ENCODE measurements at regions not wholly inside any gene's neighbourhood (a gene's known extent, or its start where the extent isn't known, plus 50 kb on each side); places are given as distances from the start of the nearest gene placed in this dataset.

DNA sequence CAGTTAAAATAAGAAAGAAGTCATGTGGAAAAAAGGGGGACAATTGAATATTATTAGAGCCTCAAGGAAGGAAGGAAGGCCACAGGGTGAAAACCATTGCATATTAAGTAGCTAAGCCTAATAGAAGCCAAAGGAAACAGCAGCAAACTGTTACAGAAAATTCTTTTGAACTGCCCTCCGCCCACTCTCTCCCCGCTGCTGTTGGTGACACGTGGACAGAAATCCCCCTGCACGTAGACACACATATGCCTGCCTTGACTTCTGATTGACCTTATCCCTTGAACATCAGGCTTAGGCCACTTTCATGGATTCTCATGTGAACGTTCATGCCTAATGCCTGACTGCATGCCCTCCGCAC lies 229.1 kb downstream of the KCNRG start:
- Histone ChIP-seq H3K9ac (ENCODE audit: low read length) (no peak overlapping the region), H3F3A (ENCODE audit: insufficient read depth) (no peaks in the 10 kb centered on the region), H3K9me3 (ENCODE audit: insufficient read depth, low read length) (no peaks in the 10 kb centered on the region), H2AFZ (ENCODE audit: low read depth, low read length, severe bottlenecking) (no peak overlapping the region), H3K4me3 (ENCODE audit: insufficient read depth, low read length, poor library complexity, severe bottlenecking) (no peak overlapping the region), H3K27me3 (ENCODE audit: low read length) (no peaks in the 10 kb centered on the region), H3K4me2 (ENCODE audit: low read depth, low read length, poor library complexity, severe bottlenecking) (no peak overlapping the region), H3K79me2 (ENCODE audit: insufficient read depth, low read length) (no peaks in the 10 kb centered on the region), H3K27ac (ENCODE audit: low read depth, low read length) (no peak overlapping the region), H3K9me2 (replicated peaks; ENCODE audit: insufficient read depth, low read length) (no peaks in the 10 kb centered on the region), H4K20me1 (ENCODE audit: low read depth, low read length) (no peaks in the 10 kb centered on the region), H3K36me3 (ENCODE audit: low read length) (no peaks in the 10 kb centered on the region)
- no peak for TF ChIP-seq EZH2phosphoT487 (conservative IDR thresholded peaks at IDR 0.05; ENCODE audit: low read length)
- TF ChIP-seq, protein P1, sequence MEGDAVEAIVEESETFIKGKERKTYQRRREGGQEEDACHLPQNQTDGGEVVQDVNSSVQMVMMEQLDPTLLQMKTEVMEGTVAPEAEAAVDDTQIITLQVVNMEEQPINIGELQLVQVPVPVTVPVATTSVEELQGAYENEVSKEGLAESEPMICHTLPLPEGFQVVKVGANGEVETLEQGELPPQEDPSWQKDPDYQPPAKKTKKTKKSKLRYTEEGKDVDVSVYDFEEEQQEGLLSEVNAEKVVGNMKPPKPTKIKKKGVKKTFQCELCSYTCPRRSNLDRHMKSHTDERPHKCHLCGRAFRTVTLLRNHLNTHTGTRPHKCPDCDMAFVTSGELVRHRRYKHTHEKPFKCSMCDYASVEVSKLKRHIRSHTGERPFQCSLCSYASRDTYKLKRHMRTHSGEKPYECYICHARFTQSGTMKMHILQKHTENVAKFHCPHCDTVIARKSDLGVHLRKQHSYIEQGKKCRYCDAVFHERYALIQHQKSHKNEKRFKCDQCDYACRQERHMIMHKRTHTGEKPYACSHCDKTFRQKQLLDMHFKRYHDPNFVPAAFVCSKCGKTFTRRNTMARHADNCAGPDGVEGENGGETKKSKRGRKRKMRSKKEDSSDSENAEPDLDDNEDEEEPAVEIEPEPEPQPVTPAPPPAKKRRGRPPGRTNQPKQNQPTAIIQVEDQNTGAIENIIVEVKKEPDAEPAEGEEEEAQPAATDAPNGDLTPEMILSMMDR (IDR thresholded peaks at IDR 0.05; ENCODE audit: insufficient read depth, low read length, poor library complexity, severe bottlenecking) = no peak

DNA sequence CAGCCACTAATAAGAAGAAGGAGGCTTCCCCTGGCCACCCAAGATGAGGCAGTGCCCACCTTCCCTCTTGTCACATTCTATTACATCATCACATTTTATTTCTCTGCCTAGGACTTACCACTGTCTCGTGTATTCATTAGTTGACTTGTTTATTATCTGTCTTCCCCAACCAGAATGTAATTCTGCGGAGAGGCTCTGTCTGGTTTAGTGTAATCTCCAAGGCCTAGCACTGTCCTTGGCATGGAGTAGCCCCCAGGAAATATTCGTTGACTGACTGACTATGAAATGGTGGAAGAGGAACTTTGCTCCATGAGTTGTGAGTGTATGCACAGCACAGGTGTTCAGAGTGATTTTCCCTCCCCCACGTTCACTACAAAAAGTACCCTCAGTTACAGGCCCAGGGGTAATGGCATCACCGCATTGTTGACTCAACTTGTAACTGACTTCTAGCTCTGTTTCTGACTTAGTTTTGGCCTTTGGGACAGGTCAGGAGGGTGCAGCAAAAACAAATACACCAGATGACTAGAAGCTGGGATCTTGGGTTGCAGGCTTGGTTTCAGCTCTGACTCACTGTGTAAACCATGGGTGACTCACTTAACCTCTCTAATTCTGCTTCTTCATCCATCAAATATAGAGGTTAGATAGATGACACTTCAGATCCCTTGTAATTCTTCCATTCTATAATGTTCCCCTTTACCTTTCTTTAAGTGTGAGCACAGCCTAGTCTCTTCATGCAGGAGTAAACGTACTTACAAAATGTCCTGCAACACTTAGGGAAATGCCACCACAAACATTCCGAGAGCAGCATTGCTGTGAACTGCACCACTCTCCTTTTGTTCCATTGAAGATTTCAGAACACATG lies 229.7 kb downstream of the KCNRG start:
- TF ChIP-seq EZH2phosphoT487 (conservative IDR thresholded peaks at IDR 0.05; ENCODE audit: low read length) = no peak
- H3K4me3 ChIP-seq (ENCODE audit: insufficient read depth, low read length, poor library complexity, severe bottlenecking) = no peak overlapping the region
- H3K27me3 ChIP-seq (ENCODE audit: low read length) = no peaks in the 10 kb centered on the region
- H3K9ac ChIP-seq (ENCODE audit: low read length) = no peak overlapping the region
- H3K4me2 ChIP-seq (ENCODE audit: low read depth, low read length, poor library complexity, severe bottlenecking) = no peak overlapping the region
- H2AFZ ChIP-seq (ENCODE audit: low read depth, low read length, severe bottlenecking) = no peak overlapping the region
- H3K79me2 ChIP-seq (ENCODE audit: insufficient read depth, low read length) = no peaks in the 10 kb centered on the region
- H3K27ac ChIP-seq (ENCODE audit: low read depth, low read length) = no peak overlapping the region
- no peaks in the 10 kb centered on the region for H3K9me3 ChIP-seq (ENCODE audit: insufficient read depth, low read length)
- H3K9me2 ChIP-seq (replicated peaks; ENCODE audit: insufficient read depth, low read length) = no peaks in the 10 kb centered on the region
- H3F3A ChIP-seq (ENCODE audit: insufficient read depth) = no peaks in the 10 kb centered on the region
- H4K20me1 ChIP-seq (ENCODE audit: low read depth, low read length) = no peaks in the 10 kb centered on the region
- H3K36me3 ChIP-seq (ENCODE audit: low read length) = no peaks in the 10 kb centered on the region

DNA sequence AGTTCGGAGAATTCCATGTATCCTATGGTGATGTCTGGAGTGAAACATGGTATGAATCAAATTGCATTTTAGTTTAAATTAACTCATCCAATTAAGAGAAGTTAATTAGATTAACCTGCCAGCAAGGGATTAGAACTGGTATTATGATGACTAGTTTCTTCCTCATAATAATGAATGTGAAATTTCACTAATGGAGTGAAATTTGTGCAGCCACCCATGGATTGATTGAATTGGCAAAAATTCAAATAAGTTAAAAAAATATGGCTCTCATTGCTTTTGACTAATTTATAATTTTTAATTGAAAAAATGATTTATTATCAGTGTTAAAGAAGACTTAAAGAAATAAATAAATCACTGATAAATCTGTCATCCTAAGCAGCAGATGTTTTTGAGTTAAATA lies 232.0 kb downstream of the KCNRG start:
- Histone ChIP-seq H3K27me3 (ENCODE audit: low read length) (no peaks in the 10 kb centered on the region), H3F3A (ENCODE audit: insufficient read depth) (no peaks in the 10 kb centered on the region), H4K20me1 (ENCODE audit: low read depth, low read length) (no peaks in the 10 kb centered on the region), H3K9me3 (ENCODE audit: insufficient read depth, low read length) (no peaks in the 10 kb centered on the region), H3K79me2 (ENCODE audit: insufficient read depth, low read length) (no peaks in the 10 kb centered on the region), H2AFZ (ENCODE audit: low read depth, low read length, severe bottlenecking) (no peak overlapping the region), H3K4me3 (ENCODE audit: insufficient read depth, low read length, poor library complexity, severe bottlenecking) (no peak overlapping the region), H3K9ac (ENCODE audit: low read length) (no peak overlapping the region), H3K27ac (ENCODE audit: low read depth, low read length) (no peak overlapping the region), H3K9me2 (replicated peaks; ENCODE audit: insufficient read depth, low read length) (no peaks in the 10 kb centered on the region), H3K36me3 (ENCODE audit: low read length) (no peaks in the 10 kb centered on the region), H3K4me2 (ENCODE audit: low read depth, low read length, poor library complexity, severe bottlenecking) (no peak overlapping the region)
- no peak for TF ChIP-seq EZH2phosphoT487 (conservative IDR thresholded peaks at IDR 0.05; ENCODE audit: low read length)
- TF ChIP-seq, protein P1 (IDR thresholded peaks at IDR 0.05; ENCODE audit: insufficient read depth, low read length, poor library complexity, severe bottlenecking) = no peak

DNA sequence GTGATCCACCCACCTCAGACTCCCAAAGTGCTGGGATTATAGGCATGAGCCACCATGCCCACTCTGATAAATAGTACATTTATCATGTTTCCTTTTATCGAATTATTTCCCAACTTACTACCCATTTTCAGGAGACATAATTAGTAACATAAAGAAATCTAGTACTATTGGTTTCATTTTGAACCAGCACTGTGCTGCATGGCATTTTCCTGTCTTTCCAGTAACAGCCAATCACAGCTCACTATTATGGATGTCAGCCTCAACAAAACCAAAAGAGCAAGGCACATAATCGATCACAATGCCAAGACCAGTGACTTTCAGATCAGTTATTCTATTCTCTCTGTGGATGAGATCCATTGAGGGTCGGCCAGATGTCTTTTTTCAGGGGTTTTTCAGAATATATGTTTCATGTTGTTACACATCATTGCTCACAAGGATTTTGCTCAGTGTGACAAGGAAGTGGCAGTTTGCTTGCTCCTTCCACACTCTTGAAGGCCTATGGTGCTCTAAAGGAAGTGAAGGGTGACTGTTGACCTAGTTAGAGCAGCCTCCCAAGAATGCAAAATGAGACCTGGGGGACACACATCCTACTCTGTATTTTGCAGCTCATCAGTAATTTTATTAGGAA lies 233.4 kb downstream of the KCNRG start:
- H3K27ac ChIP-seq (ENCODE audit: low read depth, low read length) = no peak overlapping the region
- no peaks in the 10 kb centered on the region for H3K9me2 ChIP-seq (replicated peaks; ENCODE audit: insufficient read depth, low read length)
- H3K36me3 ChIP-seq (ENCODE audit: low read length) = no peaks in the 10 kb centered on the region
- no peak overlapping the region for H3K9ac ChIP-seq (ENCODE audit: low read length)
- no peaks in the 10 kb centered on the region for H3K27me3 ChIP-seq (ENCODE audit: low read length)
- no peaks in the 10 kb centered on the region for H3K9me3 ChIP-seq (ENCODE audit: insufficient read depth, low read length)
- TF ChIP-seq, protein P1 (IDR thresholded peaks at IDR 0.05; ENCODE audit: insufficient read depth, low read length, poor library complexity, severe bottlenecking) = no peak
- no peak for TF ChIP-seq EZH2phosphoT487 (conservative IDR thresholded peaks at IDR 0.05; ENCODE audit: low read length)
- H3K4me3 ChIP-seq (ENCODE audit: insufficient read depth, low read length, poor library complexity, severe bottlenecking) = no peak overlapping the region
- no peaks in the 10 kb centered on the region for H4K20me1 ChIP-seq (ENCODE audit: low read depth, low read length)
- H3F3A ChIP-seq (ENCODE audit: insufficient read depth) = no peaks in the 10 kb centered on the region
- H3K79me2 ChIP-seq (ENCODE audit: insufficient read depth, low read length) = no peaks in the 10 kb centered on the region
- no peak overlapping the region for H3K4me2 ChIP-seq (ENCODE audit: low read depth, low read length, poor library complexity, severe bottlenecking)
- H2AFZ ChIP-seq (ENCODE audit: low read depth, low read length, severe bottlenecking) = no peak overlapping the region

Data from SU-DHL-6 (cell line).